DMS153 (cell line): ENCODE measurements at regions not wholly inside any gene's neighbourhood (a gene's known extent, or its start where the extent isn't known, plus 50 kb on each side); places are given as distances from the start of the nearest gene placed in this dataset.
"Not testable (repeated sequence)": the region's sequence is repeated elsewhere in the genome, so short reads cannot be mapped to it uniquely, and the experiment has no call there.

ENCODE experiments used
- DNase-seq: peaks from one replicate; lab custom pipeline; 2025; lab: John Stamatoyannopoulos, UW

- no peak for DNase-seq
Measured at GRCh38 chr5:85395526-85395925, 1010.8 kb upstream of the EDIL3 start.

GRCh38 chr5:85397451-85397850, 1012.8 kb upstream of the EDIL3 start:
- no peak for DNase-seq

- DNase-seq = no peak
Measured at GRCh38 chr5:85428426-85428934, 1043.8 kb upstream of the EDIL3 start.

- DNase-seq = not testable (repeated sequence)
Measured at GRCh38 chr5:85431726-85432125, 1047.0 kb upstream of the EDIL3 start.

GRCh38 chr5:85441156-85441555, 1056.5 kb upstream of the EDIL3 start:
- DNase-seq = no peak

- DNase-seq = no peak
Measured at GRCh38 chr5:85441853-85442252, 1057.2 kb upstream of the EDIL3 start.

GRCh38 chr5:85452322-85453025, 1067.8 kb upstream of the EDIL3 start:
- DNase-seq = no peak

GRCh38 chr5:85453026-85453349, 1068.3 kb upstream of the EDIL3 start:
- DNase-seq = no peak

- DNase-seq = no peak
Measured at GRCh38 chr5:85458319-85458718, 1073.6 kb upstream of the EDIL3 start.

GRCh38 chr5:85462957-85463356, 1078.3 kb upstream of the EDIL3 start:
- DNase-seq = no peak

- no peak for DNase-seq
Measured at GRCh38 chr5:85466423-85466822, 1081.7 kb upstream of the EDIL3 start.

GRCh38 chr5:85472749-85473148, 1088.1 kb upstream of the EDIL3 start:
- DNase-seq = no peak

GRCh38 chr5:85475151-85475550, 1090.5 kb upstream of the EDIL3 start:
- DNase-seq = not testable (repeated sequence)

GRCh38 chr5:85476617-85477016, 1091.9 kb upstream of the EDIL3 start:
- DNase-seq = no peak

GRCh38 chr5:85479849-85480248, 1095.2 kb upstream of the EDIL3 start:
- no peak for DNase-seq

GRCh38 chr5:85484982-85485574, 1100.4 kb upstream of the EDIL3 start:
- DNase-seq = no peak

- no peak for DNase-seq
Measured at GRCh38 chr5:85488295-85488694, 1103.6 kb upstream of the EDIL3 start.

GRCh38 chr5:85500869-85501268, 1116.2 kb upstream of the EDIL3 start:
- DNase-seq = no peak

GRCh38 chr5:85512896-85513295, 1104.8 kb upstream of the COX7C start:
- no peak for DNase-seq

- DNase-seq = no peak
Measured at GRCh38 chr5:85515588-85515987, 1102.2 kb upstream of the COX7C start.

- DNase-seq = no peak
Measured at GRCh38 chr5:85517386-85517785, 1100.4 kb upstream of the COX7C start.

- no peak for DNase-seq
Measured at GRCh38 chr5:85533341-85534047, 1084.2 kb upstream of the COX7C start.

GRCh38 chr5:85538362-85538761, 1079.4 kb upstream of the COX7C start:
- no peak for DNase-seq
